Stimulated activated CD4-positive, alpha-beta T cell treated with anti-CD3 and anti-CD28 coated beads, Interleukin-1b, Interleukin-23, amount 100 ng/mL, for 4 hours (primary cell): ENCODE measurements at regions not wholly inside any gene's neighbourhood (a gene's known extent, or its start where the extent isn't known, plus 50 kb on each side); places are given as distances from the start of the nearest gene placed in this dataset.

Experiments
- DNase-seq, 2 donors: peaks; one replicate each; pipeline ENCODE4 v3.0.0-alpha.2; 2020; ENCODE audit warnings: low read depth in 2 of 2

DNA sequence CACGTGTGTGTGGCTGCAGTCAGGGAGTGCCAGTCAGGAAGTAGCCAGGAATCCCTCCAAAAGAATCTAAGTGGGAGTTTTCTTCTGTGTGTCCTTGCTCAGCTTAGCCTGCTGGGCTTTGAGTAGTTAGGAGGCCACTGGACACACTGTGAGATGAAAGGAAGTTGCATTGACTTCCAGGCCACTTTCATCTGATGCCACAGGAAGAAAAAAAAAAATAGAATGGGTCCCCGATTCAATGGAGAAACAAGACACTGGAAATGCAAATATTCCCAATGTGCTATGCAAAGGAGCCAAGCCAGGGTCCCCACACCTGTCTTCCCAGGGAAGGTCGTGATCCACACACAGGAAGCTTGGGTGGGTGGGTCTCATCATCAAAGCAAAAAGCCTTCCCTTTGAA, 95.6 kb upstream of the E2F8 start:
- DNase-seq = no peak

- DNase-seq = no peak
These were observed 91.7 kb upstream of the E2F8 start for GRCh38 chr11:19332476-19332875.

DNA sequence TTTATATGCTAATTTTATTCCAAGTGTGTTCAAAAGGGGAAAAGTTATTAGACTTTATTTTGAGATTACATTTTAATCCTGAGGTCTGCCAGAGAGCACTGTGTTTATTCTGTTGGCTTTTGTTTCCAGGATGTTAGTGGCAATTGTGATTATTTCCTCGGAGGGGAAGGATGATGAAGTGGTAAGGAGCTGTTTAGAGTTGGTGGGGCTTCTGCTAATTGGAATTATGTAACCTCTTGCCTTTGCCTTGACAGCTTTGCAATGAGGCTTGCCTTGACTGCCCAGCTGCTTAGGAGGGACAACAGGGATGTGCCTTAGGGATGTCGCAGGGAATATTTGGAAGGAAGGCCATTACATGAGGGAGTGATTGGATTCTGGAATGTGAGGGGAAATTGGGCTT, 89.7 kb upstream of the E2F8 start:
- DNase-seq = no peak

DNA sequence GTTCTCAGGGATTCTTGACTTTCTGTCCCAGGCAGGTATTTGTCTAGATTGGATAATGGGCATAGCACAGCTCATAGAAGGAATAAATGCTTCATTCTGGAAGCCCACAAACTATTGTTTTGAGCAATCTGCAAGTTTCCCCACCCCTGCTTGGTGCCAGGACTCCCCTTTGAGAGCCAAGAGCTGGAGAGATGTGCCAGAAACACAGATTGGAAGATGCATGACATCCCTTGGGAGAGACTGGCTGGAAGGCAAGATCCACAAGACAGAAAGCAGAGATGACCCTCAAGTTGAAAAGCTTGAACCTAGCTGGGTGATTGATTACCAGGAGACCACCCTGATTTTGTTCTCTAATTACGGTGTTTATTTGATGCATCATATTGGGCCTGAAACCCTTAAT, 89.2 kb upstream of the E2F8 start:
- no peak for DNase-seq

DNA sequence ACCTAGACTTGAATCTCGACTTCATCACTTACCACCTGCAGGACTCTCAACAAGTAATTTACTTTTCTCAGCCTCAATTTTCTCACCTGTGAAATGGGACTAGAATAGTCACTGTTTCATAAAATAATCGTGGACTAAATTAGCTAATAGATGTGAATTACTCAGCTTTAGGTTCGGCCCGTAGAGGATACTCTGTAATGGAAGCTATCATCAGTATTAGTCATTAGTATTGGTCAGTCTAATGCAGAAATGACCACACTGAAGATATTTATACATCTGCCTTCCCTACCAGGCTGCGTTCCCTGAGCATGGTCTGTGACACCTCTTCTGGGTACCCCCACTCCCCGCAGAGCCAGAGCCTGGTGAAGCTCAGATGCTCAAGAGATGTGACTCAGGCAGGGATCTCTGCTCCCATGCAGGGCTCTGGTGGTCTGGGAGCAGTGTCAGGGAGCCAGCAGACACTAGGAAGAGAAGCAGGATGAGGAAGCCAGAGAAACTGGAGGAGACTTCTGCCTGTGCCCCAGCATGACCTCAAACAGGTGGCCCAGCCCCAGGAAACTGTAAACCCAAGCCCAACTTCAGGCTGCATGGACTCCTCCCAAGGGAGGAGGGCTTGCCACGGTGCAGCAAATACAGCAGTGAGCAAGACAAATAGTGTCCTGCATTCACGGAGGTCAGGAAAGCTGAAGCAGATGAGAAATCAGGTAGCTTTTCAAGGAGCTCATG, 88.0 kb upstream of the E2F8 start:
- DNase-seq = no peak

GRCh38 chr11:19327280-19327679, 86.5 kb upstream of the E2F8 start:
- no peak for DNase-seq

GRCh38 chr11:19326499-19326898, 85.8 kb upstream of the E2F8 start:
- DNase-seq = no peak

- DNase-seq = no peak
These were observed 82.8 kb upstream of the E2F8 start for GRCh38 chr11:19323502-19323901.

DNA sequence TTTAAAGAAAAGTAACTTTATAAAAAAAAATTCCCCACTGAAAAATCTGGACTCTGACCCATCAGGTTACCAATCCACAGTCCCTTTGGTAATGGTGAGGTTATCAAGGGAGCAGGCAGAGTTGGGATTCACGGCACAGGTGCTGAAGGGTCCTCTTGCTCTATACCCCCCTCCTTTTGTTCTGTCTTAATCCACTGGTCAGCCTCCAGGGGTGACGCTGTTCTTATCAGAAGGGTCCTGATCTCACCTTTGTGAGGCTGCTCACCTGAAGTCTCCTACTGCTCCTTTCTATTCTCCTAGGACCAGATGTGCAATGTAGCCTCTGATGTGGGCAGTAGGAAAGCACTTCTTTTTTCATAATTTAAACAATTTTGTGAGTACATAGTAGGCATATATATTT, 80.6 kb upstream of the E2F8 start:
- no peak for DNase-seq

DNA sequence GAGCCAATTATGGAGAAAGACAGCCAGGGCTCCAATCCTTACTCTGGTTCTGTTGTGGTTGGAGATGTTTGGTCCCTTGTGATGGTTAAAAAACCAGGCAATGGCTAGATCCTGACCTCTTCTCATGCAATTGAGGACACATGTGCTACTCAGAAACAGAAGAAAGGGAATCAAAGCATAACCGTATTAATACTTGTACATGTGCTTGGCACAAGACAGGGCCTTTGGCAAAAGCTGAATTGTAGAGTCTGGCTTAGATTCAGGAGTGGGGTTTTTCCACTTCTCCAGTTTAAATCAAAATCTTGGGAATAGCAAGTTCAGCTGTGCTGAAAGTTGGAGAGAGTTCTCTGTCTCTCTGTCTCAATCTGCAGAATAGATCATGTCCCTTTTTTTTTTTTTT, 80.1 kb upstream of the E2F8 start:
- no peak for DNase-seq

DNA sequence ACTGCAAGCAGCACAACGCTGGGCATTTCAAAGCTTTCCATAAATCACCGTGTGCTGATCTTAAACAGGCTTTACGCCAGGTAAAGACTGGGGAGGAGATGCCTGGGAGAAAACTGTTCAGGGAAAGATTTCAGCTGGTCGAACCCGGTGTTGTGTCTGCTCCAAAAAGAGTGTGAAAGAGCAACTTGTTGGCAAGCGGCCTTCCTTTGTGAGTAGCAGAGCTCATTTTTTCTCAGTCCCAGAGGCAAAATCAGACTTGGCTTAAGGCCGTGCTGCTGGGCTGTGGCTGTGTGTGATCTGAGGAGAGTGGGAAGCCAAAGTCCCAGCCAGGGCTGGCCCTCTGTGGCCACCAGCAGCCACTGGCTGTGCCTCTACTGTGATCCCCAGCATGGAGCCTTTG, 75.7 kb upstream of the E2F8 start:
- no peak for DNase-seq

DNA sequence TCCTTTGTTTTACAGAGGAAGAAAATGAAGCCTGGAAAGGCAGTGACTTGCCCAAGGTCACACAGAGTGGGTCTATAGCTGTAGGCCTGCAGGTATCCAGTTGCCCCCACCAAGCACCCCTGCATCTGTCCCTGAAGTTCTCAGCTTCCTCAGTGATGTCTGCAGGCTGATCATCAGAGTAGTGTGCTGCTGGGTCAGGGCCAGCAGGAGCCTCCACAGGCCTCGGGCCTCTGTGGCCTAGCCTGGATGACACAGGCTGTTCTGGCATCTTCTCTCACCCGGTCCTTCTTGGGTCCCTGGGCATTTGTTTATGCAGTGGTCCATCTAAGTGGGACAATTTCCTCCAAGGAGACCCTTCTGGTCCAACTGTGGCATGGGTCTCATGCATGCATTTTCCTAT, 74.8 kb upstream of the E2F8 start:
- no peak for DNase-seq

- no peak for DNase-seq
These were observed 72.4 kb upstream of the E2F8 start for GRCh38 chr11:19313140-19313539.

GRCh38 chr11:19311308-19312030, 70.7 kb upstream of the E2F8 start:
- peak in 1 of 2 donors; percentile 8 for DNase-seq

DNA sequence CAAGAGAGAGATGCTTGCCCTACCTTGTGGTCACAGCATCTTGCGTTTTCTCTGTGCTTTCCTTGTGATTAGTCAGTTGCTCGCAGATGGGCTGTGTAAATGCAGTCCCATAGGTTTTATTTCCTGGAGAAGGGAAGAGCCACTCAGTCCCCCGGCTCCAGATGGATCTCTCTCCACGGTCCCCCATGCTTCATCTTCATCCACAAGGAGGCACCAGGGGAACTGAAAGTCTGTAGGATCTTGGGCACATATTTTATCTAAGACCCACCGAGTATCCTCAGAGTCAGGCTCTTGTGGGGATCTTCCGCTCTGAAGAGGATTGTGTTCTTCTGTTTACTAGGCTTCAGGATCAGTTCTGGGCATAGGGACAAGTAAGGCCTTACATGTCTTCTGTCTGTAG, 66.8 kb upstream of the E2F8 start:
- no peak for DNase-seq

- DNase-seq = no peak
These were observed 65.6 kb upstream of the E2F8 start for GRCh38 chr11:19306179-19306944.

DNA sequence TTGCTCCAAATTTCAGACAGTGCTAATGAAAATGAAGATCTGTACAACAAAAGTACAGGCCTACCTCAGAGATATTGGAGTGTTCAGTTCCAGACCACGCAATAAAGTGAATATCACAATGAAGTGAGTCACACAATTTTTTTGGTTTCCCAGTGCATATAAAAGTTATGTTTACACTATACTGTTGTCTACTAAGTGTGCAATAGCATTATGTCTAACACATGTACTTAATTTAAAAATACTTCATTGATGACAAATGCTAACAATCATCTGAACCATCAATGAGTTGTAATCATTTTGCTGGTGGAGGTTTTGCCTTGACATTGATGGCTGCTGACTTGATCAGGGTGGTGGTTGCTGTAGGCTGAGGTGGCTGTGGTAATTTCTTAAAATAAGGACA, 60.6 kb upstream of the E2F8 start:
- no peak for DNase-seq

GRCh38 chr11:19294444-19294843, 53.7 kb upstream of the E2F8 start:
- DNase-seq = no peak

DNA sequence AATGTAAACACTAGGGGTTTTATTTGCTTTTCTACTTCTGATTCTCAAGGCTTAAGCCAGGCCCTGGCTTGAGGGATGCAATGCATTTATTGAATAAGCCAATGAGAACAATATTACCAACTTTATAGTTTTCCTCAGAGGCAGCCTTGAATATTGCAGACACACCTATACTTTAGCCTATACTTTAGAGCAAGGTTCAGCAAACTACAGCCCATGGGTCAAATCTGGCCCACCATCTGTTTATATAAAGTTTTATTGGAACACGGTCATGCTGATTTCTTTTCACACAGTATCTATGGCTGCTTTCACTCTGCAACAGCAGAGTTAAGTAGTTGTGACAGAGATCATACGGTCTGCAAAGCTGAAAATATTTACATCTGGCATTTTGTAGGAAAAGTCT, 50.3 kb upstream of the E2F8 start:
- DNase-seq = no peak
